ENCODE measurements at regions not wholly inside any gene's neighbourhood (a gene's known extent, or its start where the extent isn't known, plus 50 kb on each side); places are given as distances from the start of the nearest gene placed in this dataset.

- intact Hi-C loops (cut with micrococcal nuclease): no loop called here
These were observed 124.6 kb downstream of the ATPSCKMT start for GRCh38 chr5:10125116-10125515.

More at GRCh38 chr5:10125116-10125515, 124.6 kb downstream of the ATPSCKMT start:
- Histone ChIP-seq H3K9me3 (ENCODE audit: control insufficient read depth in 1 of 2, insufficient read depth in 1 of 2, low read depth in 1 of 2, low read length in 2 of 2) (no peaks in the 10 kb centered on the region), H3K36me3 (ENCODE audit: control insufficient read depth in 1 of 2, insufficient read depth in 2 of 2, low read length in 2 of 2) (no peaks in the 10 kb centered on the region), H3K27ac (ENCODE audit: low read depth, low read length) (no peak overlapping the region), H2AFZ (ENCODE audit: low read depth, low read length, poor library complexity, severe bottlenecking) (no peak overlapping the region), H3K4me2 (ENCODE audit: low read length) (no peak overlapping the region), H3K4me3 (replicated peaks in 1 of 2; ENCODE audit: low read depth in 1 of 2, low read length in 2 of 2) (no peak overlapping the region), H3K27me3 (ENCODE audit: insufficient read depth, low read length) (no peaks in the 10 kb centered on the region), H3K79me2 (ENCODE audit: insufficient read depth, low read length) (no peaks in the 10 kb centered on the region), H3K9me2 (ENCODE audit: insufficient read depth) (no peaks in the 10 kb centered on the region), H4K20me1 (ENCODE audit: insufficient read depth) (no peaks in the 10 kb centered on the region), H3K4me1 (ENCODE audit: control insufficient read depth in 1 of 2, insufficient read depth in 2 of 2, low read length in 2 of 2) (no peaks in the 10 kb centered on the region), H3K9ac (ENCODE audit: low read length) (no peak overlapping the region)
- ChIA-PET RAD21 (ENCODE audit: low non-redundant PET in 1 of 2, low total read pairs in 2 of 2, uncharacterized antibody in 2 of 2, unreplicated experiment in 2 of 2) (no interaction called here), POLR2A (no interaction called here), CTCF (no interaction called here)
- TF ChIP-seq JUND (IDR thresholded peaks at IDR 0.05) (no peak), TCF7L2 (IDR thresholded peaks at IDR 0.05; ENCODE audit: borderline replicate concordance, extremely low read depth, insufficient read depth, insufficient read length) (no peak), ZNF274 (IDR thresholded peaks at IDR 0.05; ENCODE audit: low read depth, low read length) (no peak), EZH2 (IDR thresholded peaks at IDR 0.05) (no peak), EGR1 (IDR thresholded peaks at IDR 0.05; ENCODE audit: low read depth) (no peak), CTCF (IDR thresholded peaks at IDR 0.05 in 2 of 3, conservative IDR thresholded peaks at IDR 0.05 in 1 of 3; ENCODE audit: borderline replicate concordance in 1 of 3, insufficient read depth in 1 of 3, low read depth in 2 of 3, low read length in 2 of 3) (no peak), POLR2AphosphoS5 (IDR thresholded peaks at IDR 0.05; ENCODE audit: low read depth, low read length) (no peak), SP1 (IDR thresholded peaks at IDR 0.05; ENCODE audit: low read depth) (no peak), ZBTB33 (IDR thresholded peaks at IDR 0.05; ENCODE audit: extremely low read depth, insufficient replicate concordance, low read length) (no peak), YY1 (IDR thresholded peaks at IDR 0.05; ENCODE audit: extremely low read depth, insufficient replicate concordance, low read depth, low read length) (no peak), POLR2A (IDR thresholded peaks at IDR 0.05; ENCODE audit: borderline replicate concordance, extremely low read depth, insufficient read depth, insufficient read length) (no peak), SRF (IDR thresholded peaks at IDR 0.05; ENCODE audit: low read depth) (no peak), EZH2phosphoT487 (IDR thresholded peaks at IDR 0.05; ENCODE audit: borderline replicate concordance) (no peak), CBX3 (IDR thresholded peaks at IDR 0.05; ENCODE audit: low read depth) (no peak), CEBPB (IDR thresholded peaks at IDR 0.05; ENCODE audit: low read depth) (no peak), ELF1 (IDR thresholded peaks at IDR 0.05; ENCODE audit: borderline replicate concordance, low read depth) (no peak), ZFX (IDR thresholded peaks at IDR 0.05) (no peak), MAX (IDR thresholded peaks at IDR 0.05) (no peak)
- TF ChIP-seq, protein P1, sequence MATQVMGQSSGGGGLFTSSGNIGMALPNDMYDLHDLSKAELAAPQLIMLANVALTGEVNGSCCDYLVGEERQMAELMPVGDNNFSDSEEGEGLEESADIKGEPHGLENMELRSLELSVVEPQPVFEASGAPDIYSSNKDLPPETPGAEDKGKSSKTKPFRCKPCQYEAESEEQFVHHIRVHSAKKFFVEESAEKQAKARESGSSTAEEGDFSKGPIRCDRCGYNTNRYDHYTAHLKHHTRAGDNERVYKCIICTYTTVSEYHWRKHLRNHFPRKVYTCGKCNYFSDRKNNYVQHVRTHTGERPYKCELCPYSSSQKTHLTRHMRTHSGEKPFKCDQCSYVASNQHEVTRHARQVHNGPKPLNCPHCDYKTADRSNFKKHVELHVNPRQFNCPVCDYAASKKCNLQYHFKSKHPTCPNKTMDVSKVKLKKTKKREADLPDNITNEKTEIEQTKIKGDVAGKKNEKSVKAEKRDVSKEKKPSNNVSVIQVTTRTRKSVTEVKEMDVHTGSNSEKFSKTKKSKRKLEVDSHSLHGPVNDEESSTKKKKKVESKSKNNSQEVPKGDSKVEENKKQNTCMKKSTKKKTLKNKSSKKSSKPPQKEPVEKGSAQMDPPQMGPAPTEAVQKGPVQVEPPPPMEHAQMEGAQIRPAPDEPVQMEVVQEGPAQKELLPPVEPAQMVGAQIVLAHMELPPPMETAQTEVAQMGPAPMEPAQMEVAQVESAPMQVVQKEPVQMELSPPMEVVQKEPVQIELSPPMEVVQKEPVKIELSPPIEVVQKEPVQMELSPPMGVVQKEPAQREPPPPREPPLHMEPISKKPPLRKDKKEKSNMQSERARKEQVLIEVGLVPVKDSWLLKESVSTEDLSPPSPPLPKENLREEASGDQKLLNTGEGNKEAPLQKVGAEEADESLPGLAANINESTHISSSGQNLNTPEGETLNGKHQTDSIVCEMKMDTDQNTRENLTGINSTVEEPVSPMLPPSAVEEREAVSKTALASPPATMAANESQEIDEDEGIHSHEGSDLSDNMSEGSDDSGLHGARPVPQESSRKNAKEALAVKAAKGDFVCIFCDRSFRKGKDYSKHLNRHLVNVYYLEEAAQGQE (IDR thresholded peaks at IDR 0.05; ENCODE audit: low read depth): no peak
- TF ChIP-seq, protein P2, sequence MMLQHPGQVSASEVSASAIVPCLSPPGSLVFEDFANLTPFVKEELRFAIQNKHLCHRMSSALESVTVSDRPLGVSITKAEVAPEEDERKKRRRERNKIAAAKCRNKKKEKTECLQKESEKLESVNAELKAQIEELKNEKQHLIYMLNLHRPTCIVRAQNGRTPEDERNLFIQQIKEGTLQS (IDR thresholded peaks at IDR 0.05): no peak
- BruUV-seq (replicated peaks): no TSS peak
- ATAC-seq (no peak), DNase-seq (ENCODE audit: low read depth, low spot score) (no peak)
